NCI-H460 (cell line): ENCODE measurements at regions not wholly inside any gene's neighbourhood (a gene's known extent, or its start where the extent isn't known, plus 50 kb on each side); places are given as distances from the start of the nearest gene placed in this dataset.

Experiments
- DNase-seq: peaks from one replicate; pipeline ENCODE4 v3.0.0-alpha.2; 2016; ENCODE audit warnings: low read depth; ENCODE audit errors: extremely low read depth

GRCh38 chr12:89117448-89118034 is 234.8 kb downstream of the DUSP6 start:
- DNase-seq: no peak

GRCh38 chr12:89111964-89112363 is 240.3 kb downstream of the DUSP6 start:
- DNase-seq: no peak

GRCh38 chr12:89108265-89108664 is 244.0 kb downstream of the DUSP6 start:
- DNase-seq: no peak

- no peak for DNase-seq
Observed at GRCh38 chr12:89106950-89107349, 245.4 kb downstream of the DUSP6 start.

GRCh38 chr12:89105243-89105642 is 247.1 kb downstream of the DUSP6 start:
- DNase-seq: no peak

- no peak for DNase-seq
Observed at GRCh38 chr12:89103831-89104230, 248.5 kb downstream of the DUSP6 start.

- DNase-seq: no peak
Observed at GRCh38 chr12:89101440-89101839, 250.9 kb downstream of the DUSP6 start.

GRCh38 chr12:89098441-89099112 is 253.7 kb downstream of the DUSP6 start:
- no peak for DNase-seq

- DNase-seq: no peak
Observed at GRCh38 chr12:89092297-89092696, 260.0 kb downstream of the DUSP6 start.

- no peak for DNase-seq
Observed at GRCh38 chr12:89091293-89091841, 260.9 kb downstream of the DUSP6 start.

GRCh38 chr12:89089264-89089663 is 263.0 kb downstream of the DUSP6 start:
- no peak for DNase-seq

- no peak for DNase-seq
Observed at GRCh38 chr12:89087876-89088275, 264.4 kb downstream of the DUSP6 start.

- DNase-seq: no peak
Observed at GRCh38 chr12:89087149-89087825, 265.0 kb downstream of the DUSP6 start.

GRCh38 chr12:89085421-89085820 is 266.9 kb downstream of the DUSP6 start:
- no peak for DNase-seq

GRCh38 chr12:89084751-89085150 is 267.6 kb downstream of the DUSP6 start:
- no peak for DNase-seq

GRCh38 chr12:89083491-89083890 is 268.8 kb downstream of the DUSP6 start:
- DNase-seq: no peak

GRCh38 chr12:89082370-89082753 is 269.9 kb downstream of the DUSP6 start:
- DNase-seq: no peak

GRCh38 chr12:89081719-89082369 is 270.5 kb downstream of the DUSP6 start:
- DNase-seq: no peak

GRCh38 chr12:89080793-89081465 is 271.4 kb downstream of the DUSP6 start:
- no peak for DNase-seq

- no peak for DNase-seq
Observed at GRCh38 chr12:89075880-89076540, 276.3 kb downstream of the DUSP6 start.
